ENCODE measurements at regions not wholly inside any gene's neighbourhood (a gene's known extent, or its start where the extent isn't known, plus 50 kb on each side); places are given as distances from the start of the nearest gene placed in this dataset.
A peak's percentile ranks its signal among the peaks of the same experiment; 100 is the strongest.

DNA sequence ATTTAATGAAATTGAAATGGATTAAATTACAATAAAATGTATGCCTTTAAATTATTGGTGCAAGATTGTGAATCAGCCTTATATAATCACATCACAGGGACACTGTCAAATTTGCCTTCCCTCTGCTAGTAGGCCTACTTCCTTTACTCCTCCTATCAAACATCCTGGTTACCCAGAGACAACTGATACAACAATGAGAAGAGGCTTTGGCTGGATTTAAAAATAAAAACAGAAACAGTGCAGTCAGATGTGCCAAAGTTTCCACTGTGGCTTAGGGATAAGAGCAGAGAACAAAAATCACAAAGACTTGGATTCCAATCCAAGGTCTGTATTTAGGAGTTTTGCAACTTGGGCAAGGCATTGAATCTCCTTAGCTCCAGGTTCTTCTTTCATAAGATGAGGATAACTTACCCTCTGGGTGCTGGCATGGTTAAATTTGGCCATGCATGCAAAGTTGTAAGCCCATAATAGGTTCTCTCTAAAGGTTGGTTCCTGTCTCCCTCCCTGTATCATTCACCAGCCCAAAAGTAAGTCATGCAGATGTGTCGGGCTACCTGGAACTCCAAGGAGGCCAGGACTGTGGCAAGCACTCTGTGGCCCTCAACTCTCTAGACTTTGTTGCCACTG, 99.3 kb upstream of the LRATD1 start:
- TF ChIP-seq EP300 (IDR thresholded peaks at IDR 0.05), result no peak
- TF ChIP-seq POLR2A (IDR thresholded peaks at IDR 0.05), result no peak
- TF ChIP-seq, protein P1, sequence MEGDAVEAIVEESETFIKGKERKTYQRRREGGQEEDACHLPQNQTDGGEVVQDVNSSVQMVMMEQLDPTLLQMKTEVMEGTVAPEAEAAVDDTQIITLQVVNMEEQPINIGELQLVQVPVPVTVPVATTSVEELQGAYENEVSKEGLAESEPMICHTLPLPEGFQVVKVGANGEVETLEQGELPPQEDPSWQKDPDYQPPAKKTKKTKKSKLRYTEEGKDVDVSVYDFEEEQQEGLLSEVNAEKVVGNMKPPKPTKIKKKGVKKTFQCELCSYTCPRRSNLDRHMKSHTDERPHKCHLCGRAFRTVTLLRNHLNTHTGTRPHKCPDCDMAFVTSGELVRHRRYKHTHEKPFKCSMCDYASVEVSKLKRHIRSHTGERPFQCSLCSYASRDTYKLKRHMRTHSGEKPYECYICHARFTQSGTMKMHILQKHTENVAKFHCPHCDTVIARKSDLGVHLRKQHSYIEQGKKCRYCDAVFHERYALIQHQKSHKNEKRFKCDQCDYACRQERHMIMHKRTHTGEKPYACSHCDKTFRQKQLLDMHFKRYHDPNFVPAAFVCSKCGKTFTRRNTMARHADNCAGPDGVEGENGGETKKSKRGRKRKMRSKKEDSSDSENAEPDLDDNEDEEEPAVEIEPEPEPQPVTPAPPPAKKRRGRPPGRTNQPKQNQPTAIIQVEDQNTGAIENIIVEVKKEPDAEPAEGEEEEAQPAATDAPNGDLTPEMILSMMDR (IDR thresholded peaks at IDR 0.05), result no peak
- no peak for TF ChIP-seq POLR2AphosphoS5 (IDR thresholded peaks at IDR 0.05)
- no peaks in the 10 kb centered on the region for H3K36me3 ChIP-seq
- WGBS, result 0% methylated on average over 1 of the region's 1 CpG
- no peaks in the 10 kb centered on the region for H3K9me3 ChIP-seq
- no peak overlapping the region for H3K27ac ChIP-seq
- H3K4me1 ChIP-seq, result peaks cover 29% of the 10 kb centered on the region
- no peak overlapping the region for H3K4me3 ChIP-seq
- no peak for DNase-seq (ENCODE audit: low spot score in 2 of 2)
- H3K27me3 ChIP-seq, result no peaks in the 10 kb centered on the region

DNA sequence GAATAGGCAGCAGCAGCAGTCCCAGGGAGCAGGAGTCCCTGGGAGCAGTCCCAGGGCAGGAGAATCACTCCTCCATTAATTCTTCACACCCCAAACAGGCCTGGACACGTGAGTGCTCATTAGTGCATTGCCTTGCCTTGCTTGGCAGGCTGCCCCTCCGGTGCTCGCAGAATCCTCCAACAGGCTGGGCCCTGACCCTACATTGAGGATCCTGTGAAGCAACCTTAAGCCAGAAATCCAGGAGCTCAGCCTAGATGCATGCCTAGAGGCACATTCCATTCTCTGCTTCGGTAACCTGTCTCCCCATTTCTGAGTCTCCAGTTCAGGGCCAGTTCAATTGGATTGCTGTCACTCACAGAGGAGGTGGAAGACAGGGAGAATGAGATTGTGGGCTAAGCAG, 97.4 kb upstream of the LRATD1 start:
- Histone ChIP-seq H3K4me1 (peaks cover 29% of the 10 kb centered on the region), H3K9me3 (no peaks in the 10 kb centered on the region), H3K27ac (peak overlapping the region; percentile 22), H3K36me3 (no peaks in the 10 kb centered on the region), H3K4me3 (no peak overlapping the region), H3K27me3 (no peaks in the 10 kb centered on the region)
- TF ChIP-seq EP300 (IDR thresholded peaks at IDR 0.05) (no peak), POLR2A (IDR thresholded peaks at IDR 0.05) (no peak), POLR2AphosphoS5 (IDR thresholded peaks at IDR 0.05) (peak in 2 of 3 donors; percentile 61 to 71)
- TF ChIP-seq, protein P1 (IDR thresholded peaks at IDR 0.05), result no peak
- peak in 1 of 2 donors; percentile 75 for DNase-seq (ENCODE audit: low spot score in 2 of 2)
- WGBS, result 43% methylated on average over 4 of the region's 4 CpGs

DNA sequence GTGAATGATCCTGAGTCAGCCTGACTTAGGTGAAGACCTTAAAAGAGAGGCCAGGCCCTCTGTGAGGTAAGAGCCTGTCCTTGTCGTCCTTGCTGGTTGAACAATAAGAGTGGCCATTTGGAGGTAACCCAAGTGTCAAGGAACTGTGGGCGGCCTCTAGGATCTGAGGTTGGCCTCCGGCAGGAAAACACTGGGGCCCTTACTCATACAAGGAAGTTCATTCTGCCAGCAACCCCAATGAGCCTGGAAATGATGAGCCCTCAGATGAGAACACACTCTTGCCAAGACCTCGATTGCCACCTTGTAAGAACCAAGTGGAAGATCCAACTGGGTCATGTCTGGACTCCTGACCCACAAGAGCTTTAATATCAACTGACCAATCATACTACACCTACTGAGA, 95.5 kb upstream of the LRATD1 start:
- Histone ChIP-seq H3K9me3 (no peaks in the 10 kb centered on the region), H3K27ac (no peak overlapping the region), H3K4me1 (peaks cover 29% of the 10 kb centered on the region), H3K27me3 (no peaks in the 10 kb centered on the region), H3K4me3 (no peak overlapping the region), H3K36me3 (no peaks in the 10 kb centered on the region)
- 88% methylated on average over 4 of the region's 4 CpGs for WGBS
- TF ChIP-seq POLR2AphosphoS5 (IDR thresholded peaks at IDR 0.05) (no peak), POLR2A (IDR thresholded peaks at IDR 0.05) (no peak), EP300 (IDR thresholded peaks at IDR 0.05) (no peak)
- TF ChIP-seq, protein P1 (IDR thresholded peaks at IDR 0.05), result no peak
- DNase-seq (ENCODE audit: low spot score in 2 of 2), result no peak

DNA sequence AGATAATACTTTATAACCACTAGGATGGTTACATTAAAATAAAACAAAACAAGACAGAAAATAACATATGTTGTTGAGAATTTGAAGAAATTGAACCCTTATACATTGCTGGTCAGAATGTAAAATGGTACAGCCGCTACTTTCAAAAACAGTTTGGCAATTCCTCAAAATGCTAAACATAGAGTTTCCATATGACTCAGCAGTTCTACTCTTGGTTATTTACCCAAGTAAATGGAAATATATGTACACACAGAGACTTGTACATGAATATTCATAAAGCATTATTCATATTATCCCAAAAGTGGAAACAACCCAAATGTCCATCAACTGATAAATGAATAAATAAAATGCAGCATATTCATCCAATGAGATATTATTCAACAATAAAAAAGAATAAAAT, 92.5 kb upstream of the LRATD1 start:
- no peaks in the 10 kb centered on the region for H3K36me3 ChIP-seq
- H3K9me3 ChIP-seq, result no peaks in the 10 kb centered on the region
- H3K27ac ChIP-seq, result no peak overlapping the region
- WGBS, result 60% methylated on average over 1 of the region's 1 CpG
- no peak for DNase-seq (ENCODE audit: low spot score in 2 of 2)
- no peak overlapping the region for H3K4me3 ChIP-seq
- H3K4me1 ChIP-seq, result peaks cover 11% of the 10 kb centered on the region
- TF ChIP-seq EP300 (IDR thresholded peaks at IDR 0.05) (no peak), POLR2AphosphoS5 (IDR thresholded peaks at IDR 0.05) (no peak), POLR2A (IDR thresholded peaks at IDR 0.05) (no peak)
- TF ChIP-seq, protein P1 (IDR thresholded peaks at IDR 0.05), result no peak
- H3K27me3 ChIP-seq, result no peaks in the 10 kb centered on the region

DNA sequence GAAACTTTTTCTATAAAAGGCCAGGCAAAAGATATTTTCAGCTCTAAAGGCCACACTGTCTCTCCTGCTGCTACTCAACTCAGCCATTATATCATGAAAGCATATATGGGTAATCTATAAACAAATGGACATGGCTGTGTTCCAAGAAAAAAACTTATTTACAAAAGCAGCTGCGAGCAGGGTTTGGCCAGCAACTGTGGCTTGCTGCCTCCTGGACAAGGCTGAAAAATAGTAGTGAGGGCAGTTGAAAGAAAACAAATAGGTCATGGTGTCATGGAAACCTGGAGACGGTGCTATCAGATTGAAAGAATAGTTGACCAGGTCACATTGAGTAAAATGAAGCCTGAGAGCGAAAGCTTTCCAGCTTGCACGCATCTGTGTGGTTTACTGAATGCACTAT, 89.2 kb upstream of the LRATD1 start:
- Histone ChIP-seq H3K27me3 (no peaks in the 10 kb centered on the region), H3K9me3 (no peaks in the 10 kb centered on the region), H3K4me1 (no peaks in the 10 kb centered on the region), H3K4me3 (no peak overlapping the region), H3K27ac (no peak overlapping the region), H3K36me3 (no peaks in the 10 kb centered on the region)
- DNase-seq (ENCODE audit: low spot score in 2 of 2), result no peak
- 80% methylated on average over 4 of the region's 4 CpGs for WGBS
- no peak for TF ChIP-seq POLR2AphosphoS5 (IDR thresholded peaks at IDR 0.05)
- TF ChIP-seq, protein P1 (IDR thresholded peaks at IDR 0.05), result no peak
- TF ChIP-seq POLR2A (IDR thresholded peaks at IDR 0.05), result no peak
- no peak for TF ChIP-seq EP300 (IDR thresholded peaks at IDR 0.05)

All from suprapubic skin (tissue), 4 donors.